Chondrocyte (in vitro differentiated cells): ENCODE measurements at regions not wholly inside any gene's neighbourhood (a gene's known extent, or its start where the extent isn't known, plus 50 kb on each side); places are given as distances from the start of the nearest gene placed in this dataset.
A peak's percentile ranks its signal among the peaks of the same experiment; 100 is the strongest.
"Not testable (repeated sequence)": the region's sequence is repeated elsewhere in the genome, so short reads cannot be mapped to it uniquely, and the experiment has no call there.

Experiments used
- DNase-seq: peaks from one replicate; pipeline ENCODE4 v3.0.0; 2021; ENCODE audit warnings: mixed read lengths, low spot score
- H3K27ac Mint-ChIP-seq: one replicate; pipeline ENCODE4 v1.8.0; 2021; ENCODE audit warnings: mild to moderate bottlenecking, moderate library complexity, mixed read lengths; ENCODE audit not compliant: unreplicated experiment
- H3K27me3 Mint-ChIP-seq: 2 replicates; pipeline ENCODE4 v1.8.0; 2021; ENCODE audit warnings: low read depth, mixed read lengths
- H3K36me3 Mint-ChIP-seq: 2 replicates; pipeline ENCODE4 v1.8.0; 2021; ENCODE audit warnings: low read depth, mixed read lengths
- H3K4me1 Mint-ChIP-seq: 2 replicates; pipeline ENCODE4 v1.8.0; 2021; ENCODE audit warnings: low read depth, mild to moderate bottlenecking, mixed read lengths
- H3K4me3 Mint-ChIP-seq: one replicate; pipeline ENCODE4 v1.8.0; 2021; ENCODE audit warnings: mild to moderate bottlenecking, moderate library complexity, mixed read lengths; ENCODE audit not compliant: unreplicated experiment
- H3K9me3 Mint-ChIP-seq: 2 replicates; pipeline ENCODE4 v1.8.0; 2021; ENCODE audit warnings: low read depth, mixed read lengths
- TF ChIP-seq, protein P1 (sequence below): fragments of 200-600 bp; sonication (generic); IDR thresholded peaks from 2 replicates; pipeline ENCODE4 v1.5.0; 2021; ENCODE audit warnings: antibody characterized with exemption, mild to moderate bottlenecking, moderate library complexity

GRCh38 chr6:139881236-139881635 lies 506.8 kb upstream of the CITED2 start:
- no peak overlapping the region for H3K4me3 Mint-ChIP-seq
- TF ChIP-seq, protein P1, sequence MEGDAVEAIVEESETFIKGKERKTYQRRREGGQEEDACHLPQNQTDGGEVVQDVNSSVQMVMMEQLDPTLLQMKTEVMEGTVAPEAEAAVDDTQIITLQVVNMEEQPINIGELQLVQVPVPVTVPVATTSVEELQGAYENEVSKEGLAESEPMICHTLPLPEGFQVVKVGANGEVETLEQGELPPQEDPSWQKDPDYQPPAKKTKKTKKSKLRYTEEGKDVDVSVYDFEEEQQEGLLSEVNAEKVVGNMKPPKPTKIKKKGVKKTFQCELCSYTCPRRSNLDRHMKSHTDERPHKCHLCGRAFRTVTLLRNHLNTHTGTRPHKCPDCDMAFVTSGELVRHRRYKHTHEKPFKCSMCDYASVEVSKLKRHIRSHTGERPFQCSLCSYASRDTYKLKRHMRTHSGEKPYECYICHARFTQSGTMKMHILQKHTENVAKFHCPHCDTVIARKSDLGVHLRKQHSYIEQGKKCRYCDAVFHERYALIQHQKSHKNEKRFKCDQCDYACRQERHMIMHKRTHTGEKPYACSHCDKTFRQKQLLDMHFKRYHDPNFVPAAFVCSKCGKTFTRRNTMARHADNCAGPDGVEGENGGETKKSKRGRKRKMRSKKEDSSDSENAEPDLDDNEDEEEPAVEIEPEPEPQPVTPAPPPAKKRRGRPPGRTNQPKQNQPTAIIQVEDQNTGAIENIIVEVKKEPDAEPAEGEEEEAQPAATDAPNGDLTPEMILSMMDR, result no peak
- no peaks in the 10 kb centered on the region for H3K27me3 Mint-ChIP-seq
- H3K9me3 Mint-ChIP-seq, result no peaks in the 10 kb centered on the region
- no peaks in the 10 kb centered on the region for H3K36me3 Mint-ChIP-seq
- H3K27ac Mint-ChIP-seq, result peak overlapping the region; percentile 32
- peaks cover 40% of the 10 kb centered on the region for H3K4me1 Mint-ChIP-seq
- no peak for DNase-seq

GRCh38 chr6:139879823-139880356 lies 505.4 kb upstream of the CITED2 start:
- TF ChIP-seq, protein P1, result no peak
- Mint-ChIP-seq H3K36me3 (no peaks in the 10 kb centered on the region), H3K4me1 (peaks cover 36% of the 10 kb centered on the region), H3K27ac (no peak overlapping the region), H3K9me3 (no peaks in the 10 kb centered on the region), H3K27me3 (no peaks in the 10 kb centered on the region), H3K4me3 (no peak overlapping the region)
- DNase-seq, result no peak

DNA sequence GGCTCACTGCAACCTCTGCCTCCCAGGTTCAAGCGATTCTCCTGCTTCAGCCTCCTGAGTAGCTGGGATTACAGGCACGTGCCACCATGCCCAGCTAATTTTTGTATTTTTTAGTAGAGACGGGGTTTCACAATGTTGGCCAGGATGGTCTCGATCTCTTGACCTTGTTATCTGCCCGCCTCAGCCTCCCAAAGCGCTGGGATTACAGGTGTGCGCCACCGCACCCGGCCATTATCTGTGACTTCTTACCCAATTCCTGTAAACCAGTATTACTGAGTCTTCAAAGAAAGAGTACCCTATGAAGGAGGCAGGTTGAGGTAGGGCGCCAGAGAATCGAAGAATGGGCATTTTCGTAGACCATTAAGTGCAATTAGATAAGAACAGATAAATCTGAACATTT lies 504.8 kb upstream of the CITED2 start:
- H3K4me1 Mint-ChIP-seq, result peaks cover 36% of the 10 kb centered on the region
- not testable (repeated sequence) for H3K36me3 Mint-ChIP-seq, H3K27ac Mint-ChIP-seq, H3K27me3 Mint-ChIP-seq, H3K4me3 Mint-ChIP-seq, DNase-seq, H3K9me3 Mint-ChIP-seq

GRCh38 chr6:139877828-139878405 lies 503.5 kb upstream of the CITED2 start:
- no peak overlapping the region for H3K27ac Mint-ChIP-seq
- H3K4me3 Mint-ChIP-seq, result no peak overlapping the region
- TF ChIP-seq, protein P1, result no peak
- no peaks in the 10 kb centered on the region for H3K9me3 Mint-ChIP-seq
- H3K27me3 Mint-ChIP-seq, result no peaks in the 10 kb centered on the region
- DNase-seq, result no peak
- H3K36me3 Mint-ChIP-seq, result no peaks in the 10 kb centered on the region
- H3K4me1 Mint-ChIP-seq, result peaks cover 27% of the 10 kb centered on the region

DNA sequence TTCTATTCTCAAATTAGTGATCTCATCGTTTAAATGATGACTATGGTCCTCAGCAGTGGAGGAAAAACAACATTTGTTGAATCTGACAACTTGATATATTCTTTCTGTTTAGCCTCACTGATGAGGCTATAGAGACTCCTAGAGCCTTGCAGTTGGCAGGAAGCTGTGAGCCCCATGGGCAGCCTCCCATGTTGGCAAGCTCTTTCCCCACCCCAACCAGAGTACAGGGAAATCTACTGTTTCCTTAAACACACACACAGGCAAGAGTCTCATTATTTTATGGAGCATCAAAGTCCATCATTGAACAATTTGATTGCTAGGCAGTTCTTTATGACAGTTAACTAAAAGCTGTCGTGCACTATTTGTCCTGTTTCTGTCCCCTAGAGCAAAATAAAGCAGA lies 498.2 kb upstream of the CITED2 start:
- Mint-ChIP-seq H3K27ac (no peak overlapping the region), H3K27me3 (no peaks in the 10 kb centered on the region), H3K4me3 (no peak overlapping the region), H3K4me1 (peaks cover 22% of the 10 kb centered on the region), H3K36me3 (no peaks in the 10 kb centered on the region), H3K9me3 (no peaks in the 10 kb centered on the region)
- no peak for DNase-seq
- TF ChIP-seq, protein P1, result peak; percentile 6
